H1 (cell line): ENCODE measurements at regions not wholly inside any gene's neighbourhood (a gene's known extent, or its start where the extent isn't known, plus 50 kb on each side); places are given as distances from the start of the nearest gene placed in this dataset.

ENCODE experiments used
- BCL11A ChIP-seq, 2 experiments: IDR thresholded peaks; one replicate each; pipeline ENCODE4 v1.6.1; 2011; ENCODE audit warnings: low read depth in 2 of 2, low read length in 2 of 2, mild to moderate bottlenecking in 2 of 2
- TF ChIP-seq, protein P1 (sequence below): IDR thresholded peaks from 2 replicates; pipeline ENCODE4 v1.6.1; 2012; ENCODE audit warnings: inconsistent platforms

DNA sequence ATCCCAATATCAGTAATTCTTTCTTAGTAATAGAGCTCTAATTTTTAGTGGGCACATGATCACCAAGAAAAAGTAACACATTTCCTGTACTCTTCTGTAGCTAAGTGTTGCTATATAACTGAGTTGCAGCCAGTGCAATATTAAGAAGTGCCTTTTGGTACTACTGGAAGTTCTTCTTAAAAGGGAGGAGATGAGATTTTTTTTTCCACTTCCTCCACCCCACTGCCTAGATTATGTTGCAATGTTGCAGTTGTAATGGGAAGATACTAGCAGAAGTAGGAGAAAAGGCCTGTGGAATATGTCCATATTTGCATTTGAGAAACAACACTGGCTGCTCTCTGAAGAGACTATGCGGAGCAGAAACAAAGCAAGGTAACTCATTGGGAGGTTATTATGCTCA, 280.6 kb upstream of the ANO5 start (continued):
- no peak for TF ChIP-seq BCL11A (IDR thresholded peaks at IDR 0.05; ENCODE audit: low read depth in 2 of 2, low read length in 2 of 2)
- TF ChIP-seq, protein P1, sequence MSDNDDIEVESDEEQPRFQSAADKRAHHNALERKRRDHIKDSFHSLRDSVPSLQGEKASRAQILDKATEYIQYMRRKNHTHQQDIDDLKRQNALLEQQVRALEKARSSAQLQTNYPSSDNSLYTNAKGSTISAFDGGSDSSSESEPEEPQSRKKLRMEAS = no peak
